ENCODE measurements at regions not wholly inside any gene's neighbourhood (a gene's known extent, or its start where the extent isn't known, plus 50 kb on each side); places are given as distances from the start of the nearest gene placed in this dataset.
A peak's percentile ranks its signal among the peaks of the same experiment; 100 is the strongest.
"Not testable (repeated sequence)": the region's sequence is repeated elsewhere in the genome, so short reads cannot be mapped to it uniquely, and the experiment has no call there.

- CTCF ChIA-PET, result no interaction called here
- no peak for TF ChIP-seq SUZ12 (IDR thresholded peaks at IDR 0.05)
- no peak for TF ChIP-seq L3MBTL2 (conservative IDR thresholded peaks at IDR 0.05)
- TF ChIP-seq NFRKB (IDR thresholded peaks at IDR 0.05), result no peak
- TF ChIP-seq ZNF384 (IDR thresholded peaks at IDR 0.05), result no peak
- no peak for TF ChIP-seq SP1 (IDR thresholded peaks at IDR 0.05)
- no peak for TF ChIP-seq CTBP1 (IDR thresholded peaks at IDR 0.05; ENCODE audit: borderline replicate concordance)
- TF ChIP-seq FOXM1 (IDR thresholded peaks at IDR 0.05; ENCODE audit: borderline replicate concordance), result no peak
- TF ChIP-seq FOXA1 (IDR thresholded peaks at IDR 0.05), result no peak
- TF ChIP-seq HDGF (IDR thresholded peaks at IDR 0.05; ENCODE audit: borderline replicate concordance), result no peak
- no peak for TF ChIP-seq PKNOX1 (IDR thresholded peaks at IDR 0.05)
- no peak for TF ChIP-seq FOXK2 (IDR thresholded peaks at IDR 0.05)
- TF ChIP-seq BHLHE40 (IDR thresholded peaks at IDR 0.05; ENCODE audit: borderline replicate concordance), result no peak
- no peak for TF ChIP-seq ELF4 (IDR thresholded peaks at IDR 0.05)
- no peak for TF ChIP-seq ARNT (IDR thresholded peaks at IDR 0.05)
- TF ChIP-seq TARDBP (IDR thresholded peaks at IDR 0.05), result no peak
- no peak for TF ChIP-seq LEF1 (IDR thresholded peaks at IDR 0.05; ENCODE audit: borderline replicate concordance)
- DNase-seq (ENCODE audit: extremely low spot score), result no peak
- POLR2A ChIA-PET, result no interaction called here
Measured at GRCh38 chr13:37481011-37481884, 117.3 kb downstream of the POSTN start.

- ChIA-PET POLR2A (no interaction called here), CTCF (no interaction called here)
- TF ChIP-seq HDGF (IDR thresholded peaks at IDR 0.05; ENCODE audit: borderline replicate concordance) (no peak), CTBP1 (IDR thresholded peaks at IDR 0.05; ENCODE audit: borderline replicate concordance) (no peak)
- no peak for DNase-seq (ENCODE audit: extremely low spot score)
Measured at GRCh38 chr13:37479916-37480315, 118.7 kb downstream of the POSTN start.

- CTCF ChIA-PET, result no interaction called here
- DNase-seq (ENCODE audit: extremely low spot score), result no peak
- POLR2A ChIA-PET, result no interaction called here
- TF ChIP-seq FOXA1 (IDR thresholded peaks at IDR 0.05) (no peak), SP1 (IDR thresholded peaks at IDR 0.05) (no peak), NFRKB (IDR thresholded peaks at IDR 0.05) (no peak), L3MBTL2 (conservative IDR thresholded peaks at IDR 0.05) (no peak), ELF4 (IDR thresholded peaks at IDR 0.05) (no peak), FOXK2 (IDR thresholded peaks at IDR 0.05) (no peak), LEF1 (IDR thresholded peaks at IDR 0.05; ENCODE audit: borderline replicate concordance) (no peak), PKNOX1 (IDR thresholded peaks at IDR 0.05) (no peak), SUZ12 (IDR thresholded peaks at IDR 0.05) (no peak), ZNF384 (IDR thresholded peaks at IDR 0.05) (no peak), TARDBP (IDR thresholded peaks at IDR 0.05) (no peak)
Measured at GRCh38 chr13:37476874-37477273, 121.7 kb downstream of the POSTN start.

- TF ChIP-seq NFRKB (IDR thresholded peaks at IDR 0.05), result no peak
- no peak for TF ChIP-seq SP1 (IDR thresholded peaks at IDR 0.05)
- no peak for TF ChIP-seq L3MBTL2 (conservative IDR thresholded peaks at IDR 0.05)
- DNase-seq (ENCODE audit: extremely low spot score), result no peak
- CTCF ChIA-PET, result no interaction called here
- POLR2A ChIA-PET, result no interaction called here
Measured at GRCh38 chr13:37475966-37476365, 122.6 kb downstream of the POSTN start.

- ChIA-PET CTCF (no interaction called here), POLR2A (no interaction called here)
- TF ChIP-seq LEF1 (IDR thresholded peaks at IDR 0.05; ENCODE audit: borderline replicate concordance) (no peak), FOXM1 (IDR thresholded peaks at IDR 0.05; ENCODE audit: borderline replicate concordance) (no peak), ZNF384 (IDR thresholded peaks at IDR 0.05) (no peak), FOXK2 (IDR thresholded peaks at IDR 0.05) (no peak), PKNOX1 (IDR thresholded peaks at IDR 0.05) (no peak), NFRKB (IDR thresholded peaks at IDR 0.05) (no peak), FOXA1 (IDR thresholded peaks at IDR 0.05) (no peak), HDGF (IDR thresholded peaks at IDR 0.05; ENCODE audit: borderline replicate concordance) (no peak), BHLHE40 (IDR thresholded peaks at IDR 0.05; ENCODE audit: borderline replicate concordance) (no peak), TARDBP (IDR thresholded peaks at IDR 0.05) (no peak), ARNT (IDR thresholded peaks at IDR 0.05) (no peak), L3MBTL2 (conservative IDR thresholded peaks at IDR 0.05) (no peak), SUZ12 (IDR thresholded peaks at IDR 0.05) (no peak), CTBP1 (IDR thresholded peaks at IDR 0.05; ENCODE audit: borderline replicate concordance) (no peak), SP1 (IDR thresholded peaks at IDR 0.05) (no peak), ELF4 (IDR thresholded peaks at IDR 0.05) (no peak)
- DNase-seq (ENCODE audit: extremely low spot score), result no peak
Measured at GRCh38 chr13:37475151-37475550, 123.4 kb downstream of the POSTN start.

- DNase-seq (ENCODE audit: extremely low spot score), result peak; percentile 14
- TF ChIP-seq PKNOX1 (IDR thresholded peaks at IDR 0.05) (no peak), HDGF (IDR thresholded peaks at IDR 0.05; ENCODE audit: borderline replicate concordance) (no peak), FOXK2 (IDR thresholded peaks at IDR 0.05) (no peak), CTBP1 (IDR thresholded peaks at IDR 0.05; ENCODE audit: borderline replicate concordance) (no peak), SP1 (IDR thresholded peaks at IDR 0.05) (no peak), NFRKB (IDR thresholded peaks at IDR 0.05) (no peak), TARDBP (IDR thresholded peaks at IDR 0.05) (no peak), FOXA1 (IDR thresholded peaks at IDR 0.05) (no peak), SUZ12 (IDR thresholded peaks at IDR 0.05) (no peak), LEF1 (IDR thresholded peaks at IDR 0.05; ENCODE audit: borderline replicate concordance) (no peak), ARNT (IDR thresholded peaks at IDR 0.05) (no peak), ZNF384 (IDR thresholded peaks at IDR 0.05) (no peak), BHLHE40 (IDR thresholded peaks at IDR 0.05; ENCODE audit: borderline replicate concordance) (no peak), ELF4 (IDR thresholded peaks at IDR 0.05) (no peak), L3MBTL2 (conservative IDR thresholded peaks at IDR 0.05) (no peak), FOXM1 (IDR thresholded peaks at IDR 0.05; ENCODE audit: borderline replicate concordance) (no peak)
- ChIA-PET POLR2A (no interaction called here), CTCF (no interaction called here)
Measured at GRCh38 chr13:37473035-37473434, 125.5 kb downstream of the POSTN start.

GRCh38 chr13:37472266-37472665, 126.3 kb downstream of the POSTN start:
- POLR2A ChIA-PET; CTCF ChIA-PET; DNase-seq (ENCODE audit: extremely low spot score): not testable (repeated sequence)

Measured in HEK293T (cell line).